ENCODE measurements at regions not wholly inside any gene's neighbourhood (a gene's known extent, or its start where the extent isn't known, plus 50 kb on each side); places are given as distances from the start of the nearest gene placed in this dataset.

- peak; percentile 4 for DNase-seq
Measured at GRCh38 chr17:73820686-73821448, 176.6 kb upstream of the SDK2 start.

DNA sequence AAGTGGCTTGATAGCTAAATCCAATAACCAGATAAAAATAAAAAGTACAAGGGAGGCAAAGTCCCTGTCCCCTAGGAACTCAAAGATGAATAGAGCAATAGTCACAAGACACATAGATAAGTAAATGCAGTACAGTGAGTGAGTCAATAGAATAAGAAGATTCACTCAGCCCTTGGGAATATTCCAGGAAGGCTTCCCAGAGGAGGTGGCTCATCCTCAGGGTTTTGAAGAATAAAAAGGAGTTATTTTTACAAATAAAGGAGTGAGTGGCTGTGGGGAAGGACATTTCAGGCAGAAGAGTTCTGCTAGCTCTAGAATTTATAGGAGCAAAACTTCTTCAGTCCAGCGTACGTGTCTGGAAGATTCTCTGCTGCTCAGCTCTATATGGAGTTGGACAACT, 177.4 kb upstream of the SDK2 start:
- DNase-seq, result no peak

- no peak for DNase-seq
Measured at GRCh38 chr17:73822371-73822770, 178.1 kb upstream of the SDK2 start.

- peak; percentile 55 for DNase-seq
Measured at GRCh38 chr17:73823684-73824083, 179.4 kb upstream of the SDK2 start.

GRCh38 chr17:73824321-73824720, 180.1 kb upstream of the SDK2 start:
- peak; percentile 31 for DNase-seq

DNA sequence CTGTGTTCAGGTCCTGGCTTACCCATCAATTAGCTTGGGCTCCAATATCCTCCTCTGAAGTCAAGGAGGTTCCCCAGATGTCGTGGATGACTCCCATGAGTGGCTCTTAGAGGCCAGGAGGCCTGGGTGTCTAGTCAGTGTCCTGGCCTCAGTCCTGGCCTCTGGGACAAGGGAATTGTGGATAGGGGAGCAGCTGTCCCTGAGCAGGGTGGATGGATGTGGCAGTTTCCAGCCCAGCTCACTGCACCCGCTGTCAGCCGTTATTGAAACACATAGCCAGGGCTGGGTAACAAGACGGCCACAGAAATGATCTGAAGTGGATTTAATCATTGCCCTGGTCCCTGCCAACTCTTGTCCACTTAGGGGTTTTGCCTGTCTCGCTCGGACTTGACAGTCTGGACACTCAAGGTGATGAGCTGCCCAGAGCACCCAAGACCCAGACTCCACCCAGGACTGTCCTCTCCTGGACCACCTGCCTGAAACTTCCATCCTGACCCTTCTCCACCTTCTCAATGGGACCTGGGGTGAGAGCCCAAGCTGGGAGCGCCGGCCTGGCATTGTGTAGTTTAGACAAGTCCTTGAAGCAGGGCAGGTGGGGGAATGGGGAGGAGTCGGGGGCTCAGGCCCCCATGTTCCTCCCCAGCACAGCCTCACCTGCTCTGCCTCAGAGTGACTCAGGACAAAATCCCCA, 182.1 kb upstream of the SDK2 start:
- no peak for DNase-seq

DNA sequence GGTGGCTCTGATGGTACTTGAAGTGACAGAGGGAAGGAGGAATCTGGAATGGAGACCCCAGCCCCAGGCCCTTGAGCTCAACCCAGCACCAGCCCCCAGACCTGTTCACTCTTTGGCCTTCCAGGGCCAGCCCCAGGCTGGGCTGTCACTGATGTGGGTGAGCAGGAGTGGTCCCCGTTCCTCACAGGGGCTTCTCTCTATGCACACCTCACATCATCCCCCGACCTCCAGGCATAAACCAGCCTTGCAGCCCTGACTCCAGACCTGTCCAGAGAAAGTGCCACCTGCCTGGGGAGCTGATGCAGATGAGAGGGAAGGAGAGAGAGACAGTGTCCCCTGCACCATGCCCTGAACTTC, 182.6 kb upstream of the SDK2 start:
- DNase-seq, result no peak

- no peak for DNase-seq
Measured at GRCh38 chr17:73827627-73828291, 183.5 kb upstream of the SDK2 start.

DNA sequence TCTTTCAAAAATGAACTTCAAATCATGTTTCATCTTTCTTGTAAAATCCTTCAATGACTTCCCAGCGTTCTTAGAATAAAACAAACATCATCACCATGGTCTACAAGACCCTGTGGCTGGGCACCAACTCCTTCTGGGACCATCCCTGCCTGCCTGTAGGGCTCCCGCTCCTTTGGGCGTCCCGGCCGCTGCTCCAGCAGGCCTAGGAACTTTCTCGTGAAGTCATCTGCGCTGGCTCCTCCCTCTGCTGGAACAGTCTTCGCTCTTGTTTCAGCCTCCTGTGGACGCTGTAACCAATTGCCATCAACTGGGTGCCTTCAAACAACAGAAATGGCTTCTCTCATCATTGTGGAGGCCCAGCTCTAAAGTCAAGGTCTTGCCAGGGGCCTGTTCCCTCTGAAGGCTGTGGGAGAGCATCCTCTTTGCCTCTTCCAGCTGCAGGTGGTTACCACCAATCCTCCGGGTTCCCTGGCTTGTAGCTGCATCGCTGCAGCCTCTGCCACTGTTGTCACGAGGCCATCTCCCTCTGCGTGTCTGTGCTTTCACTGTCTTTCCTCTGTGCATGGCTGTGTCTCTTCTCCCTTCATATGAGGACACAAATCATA, 185.5 kb upstream of the SDK2 start:
- DNase-seq, result no peak

- DNase-seq, result no peak
Measured at GRCh38 chr17:73831699-73832098, 187.5 kb upstream of the SDK2 start.

DNA sequence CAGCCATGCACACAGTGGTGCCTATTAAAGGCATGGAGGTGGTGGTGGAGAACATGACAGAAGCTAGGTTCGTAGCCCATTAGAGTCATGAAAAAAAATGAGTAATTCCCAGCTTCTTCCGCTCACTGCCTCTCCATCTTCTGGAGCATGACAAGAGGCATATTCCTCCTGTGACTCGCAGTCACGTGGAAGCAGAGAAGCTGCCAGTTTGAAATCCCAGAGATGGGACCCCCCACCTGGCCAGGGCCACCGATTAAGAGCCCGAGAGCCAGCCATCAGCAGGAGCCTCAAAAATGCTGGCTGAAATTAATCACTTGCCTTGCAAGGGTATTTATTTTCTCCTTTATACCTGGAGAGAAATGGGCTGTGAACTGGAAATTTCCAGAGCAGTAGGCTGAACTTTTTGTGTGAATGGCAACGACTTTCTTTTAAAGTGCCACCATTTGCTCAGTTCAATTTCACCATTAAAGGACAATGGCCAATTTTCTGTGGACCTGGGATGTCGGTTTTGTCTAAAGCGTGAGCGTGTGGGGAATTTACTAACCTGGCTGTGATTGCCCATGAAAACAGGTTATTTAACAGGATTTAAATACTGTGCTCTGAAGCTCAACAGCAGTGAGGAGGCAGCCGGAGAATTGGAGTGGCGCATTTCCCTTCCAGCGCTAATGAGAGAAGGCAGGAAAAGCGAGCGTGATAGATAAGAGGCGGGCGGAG, 189.7 kb upstream of the SDK2 start:
- DNase-seq, result no peak

- no peak for DNase-seq
Measured at GRCh38 chr17:73834684-73835343, 190.6 kb upstream of the SDK2 start.

DNA sequence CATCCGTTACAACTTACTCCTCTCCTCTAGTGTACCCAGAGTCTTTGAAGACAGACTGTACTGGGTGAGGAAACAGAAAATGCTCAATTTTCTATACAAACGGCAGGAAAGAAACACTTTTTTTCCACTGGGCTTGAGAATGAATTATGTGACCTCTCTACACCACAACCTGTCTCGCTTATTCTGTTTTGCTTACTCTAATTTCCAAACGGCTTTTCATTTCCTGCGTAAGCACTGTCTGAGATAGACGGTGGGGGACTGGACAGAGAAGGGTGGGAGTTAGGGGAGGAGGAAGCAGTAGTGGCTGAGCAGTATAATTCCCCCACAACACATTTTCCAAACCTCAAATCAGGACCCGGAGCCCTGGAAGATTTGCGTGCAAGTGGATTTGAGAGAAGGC, 191.4 kb upstream of the SDK2 start:
- DNase-seq, result no peak

DNA sequence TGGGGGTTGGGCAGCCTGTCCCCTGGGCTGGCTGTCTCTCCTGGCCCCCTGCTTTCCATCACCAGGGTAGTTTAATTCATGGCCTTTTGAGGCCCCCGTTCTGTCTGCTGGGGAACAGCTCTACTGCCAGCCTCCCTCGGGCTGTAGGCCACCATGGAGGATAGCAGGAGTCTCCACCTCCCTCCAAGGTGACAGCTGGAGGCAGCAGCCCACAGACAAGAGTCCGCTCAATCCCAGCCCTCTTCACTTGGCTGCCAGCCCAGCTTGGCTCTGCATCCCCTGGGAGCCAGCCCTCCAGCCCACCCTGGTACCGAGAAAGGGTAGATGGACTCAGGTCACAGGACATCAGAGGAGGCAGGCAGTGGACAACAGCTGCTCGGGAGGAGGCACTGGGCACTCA, 194.6 kb upstream of the SDK2 start:
- no peak for DNase-seq

DNA sequence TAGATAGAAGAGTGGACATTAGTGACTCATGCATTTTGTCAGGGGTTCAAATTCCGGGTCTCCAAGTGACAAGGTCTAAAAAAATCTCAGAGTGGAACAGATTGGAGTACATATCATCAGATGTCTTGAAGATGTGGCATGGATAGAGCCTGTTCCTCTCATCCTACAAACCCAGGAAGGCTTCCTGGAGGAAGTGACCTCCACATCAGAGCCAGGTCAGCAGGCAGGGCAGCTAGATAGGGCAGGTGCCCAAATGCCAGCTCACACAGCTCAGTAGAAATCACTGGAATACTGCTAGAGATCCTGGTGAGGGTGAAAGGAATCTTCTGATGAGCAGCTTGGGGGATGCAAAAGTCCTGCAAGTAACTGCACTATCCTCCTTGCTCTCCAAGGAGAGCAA, 196.6 kb upstream of the SDK2 start:
- DNase-seq, result no peak

DNA sequence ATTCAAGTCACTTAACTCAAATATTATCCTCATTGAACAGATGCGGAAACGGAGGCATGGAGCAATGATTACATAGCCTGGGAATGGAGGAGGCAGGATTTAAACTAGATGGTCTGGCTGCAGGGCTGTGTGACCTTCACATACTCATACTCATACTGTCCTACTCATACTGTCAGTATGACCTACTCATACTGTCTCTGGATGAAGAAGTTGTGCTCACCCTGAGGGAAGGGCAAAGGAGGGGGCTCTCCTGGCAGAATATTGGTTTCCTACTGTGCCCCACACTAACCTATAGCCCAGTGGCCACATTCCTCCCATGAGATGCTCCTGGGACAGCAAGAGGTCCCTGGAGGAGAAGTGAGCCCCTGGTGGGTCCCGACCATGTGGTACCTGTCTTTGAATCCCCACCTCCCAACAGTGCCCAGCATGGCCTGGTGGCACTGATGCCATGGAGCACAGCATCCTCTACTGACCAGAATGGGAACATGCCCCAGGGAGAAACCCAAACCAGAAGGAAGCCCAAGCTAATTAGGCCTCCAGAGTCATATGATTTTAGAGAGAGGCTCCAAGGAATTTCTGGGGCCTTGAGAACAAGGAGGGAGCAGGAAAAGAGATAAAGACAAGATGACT, 197.3 kb upstream of the SDK2 start:
- no peak for DNase-seq

- DNase-seq, result no peak
Measured at GRCh38 chr17:73847952-73848351, 203.7 kb upstream of the SDK2 start.

DNA sequence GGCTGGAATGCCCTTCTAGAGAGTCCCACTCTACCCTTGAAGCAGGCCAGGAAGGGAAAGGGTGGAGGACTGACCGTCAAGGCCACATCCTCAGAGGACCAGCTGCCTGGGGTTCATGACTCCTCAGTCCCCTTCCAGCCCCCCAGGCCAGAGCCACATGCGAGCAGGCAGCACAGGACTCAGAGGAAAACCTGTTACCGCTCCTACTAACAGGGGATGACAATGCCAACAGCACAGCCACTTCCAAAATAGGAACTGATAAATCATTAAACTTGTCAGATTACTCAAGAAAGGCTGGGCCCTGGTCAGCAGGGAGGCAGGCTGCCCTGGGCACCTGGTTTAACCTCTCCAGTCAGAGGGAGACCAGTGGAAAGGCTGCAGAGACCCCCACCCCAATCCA, 206.2 kb upstream of the SDK2 start:
- no peak for DNase-seq

DNA sequence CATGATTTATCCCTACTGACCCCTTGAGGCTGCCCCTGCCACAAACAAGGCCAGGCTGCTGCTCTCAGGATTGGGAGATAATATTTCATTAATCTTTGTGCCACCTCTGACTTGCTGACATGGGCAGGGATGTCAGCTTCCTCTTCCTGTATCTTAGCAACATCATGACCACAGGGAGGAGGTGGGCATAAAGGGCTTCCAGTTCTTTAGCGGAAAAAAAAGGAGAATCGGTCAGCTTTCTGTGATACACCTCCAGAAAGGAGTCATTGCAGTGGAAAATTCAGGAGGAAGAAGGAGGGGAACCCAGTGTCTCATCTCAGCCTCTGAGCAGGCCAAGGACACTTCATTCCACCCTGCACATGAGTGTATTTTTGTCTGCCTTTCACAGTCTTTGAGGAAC, 206.8 kb upstream of the SDK2 start:
- no peak for DNase-seq

GRCh38 chr17:73851921-73852320, 207.7 kb upstream of the SDK2 start:
- DNase-seq, result no peak

DNA sequence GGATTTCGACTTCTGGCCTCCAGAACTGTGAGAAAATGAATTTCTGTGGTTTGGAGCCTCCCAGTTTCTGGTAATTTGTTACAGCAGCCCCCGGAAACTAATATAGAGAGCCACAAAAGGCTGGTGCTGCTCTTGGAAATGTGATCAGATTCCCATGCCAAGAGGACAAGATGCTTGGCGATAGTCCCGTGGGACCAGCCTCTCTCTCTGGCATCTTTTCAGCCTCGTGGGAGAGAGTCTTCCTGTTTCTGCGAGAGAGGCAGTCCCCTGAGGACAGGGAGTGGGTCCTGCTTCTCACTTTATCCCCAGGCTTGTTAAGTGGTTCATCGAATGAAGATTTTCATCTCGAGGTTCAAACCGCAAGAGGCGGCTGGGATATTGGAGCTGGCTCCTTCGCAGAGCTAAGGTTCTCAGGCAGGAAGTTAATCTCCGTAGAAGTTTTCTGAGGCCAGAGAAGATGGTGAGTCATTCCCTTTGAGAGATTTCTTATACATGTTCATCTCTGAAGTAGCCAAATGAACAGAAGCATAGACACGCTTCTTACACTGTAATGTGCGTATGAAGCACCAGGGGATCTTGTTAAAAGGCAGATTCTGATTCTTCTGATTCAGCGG, 211.6 kb upstream of the SDK2 start:
- no peak for DNase-seq

GRCh38 chr17:73856556-73856955, 212.3 kb upstream of the SDK2 start:
- DNase-seq, result no peak

Data from activated effector memory CD4-positive, alpha-beta T cell treated with anti-CD3 and anti-CD28 coated beads, Interleukin-2, amount 50 U/mL, for 16 hours (primary cell).